Liver (tissue), 3 donors: ENCODE measurements at regions not wholly inside any gene's neighbourhood (a gene's known extent, or its start where the extent isn't known, plus 50 kb on each side); places are given as distances from the start of the nearest gene placed in this dataset.

ENCODE experiments used
- ATF3 ChIP-seq: IDR thresholded peaks from 2 replicates; pipeline ENCODE4 v1.6.1; 2016; ENCODE audit warnings: antibody characterized with exemption
- CTCF ChIP-seq: fragments of 150-350 bp; IDR thresholded peaks from 2 replicates; pipeline ENCODE4 v1.5.1; 2017; ENCODE audit warnings: improper control_type of control experiment, low read depth, low read length; ENCODE audit not compliant: missing input control
- EGR1 ChIP-seq, 2 donors: IDR thresholded peaks; 2 replicates each; pipeline ENCODE4 v1.6.1; 2016 to 2018; ENCODE audit warnings: antibody characterized with exemption in 2 of 2, low read depth in 2 of 2
- GABPA ChIP-seq, 2 donors: IDR thresholded peaks in 1 of 2; conservative IDR thresholded peaks in 1 of 2; 2 replicates each; pipeline ENCODE4 v1.6.1; 2016; ENCODE audit warnings: antibody characterized with exemption in 2 of 2, mild to moderate bottlenecking in 1 of 2, moderate library complexity in 1 of 2
- HNF4G ChIP-seq: IDR thresholded peaks from 2 replicates; pipeline ENCODE4 v1.6.1; 2016; ENCODE audit warnings: antibody characterized with exemption
- JUND ChIP-seq, 2 donors: IDR thresholded peaks; 2 replicates each; pipeline ENCODE4 v1.6.1; 2016; ENCODE audit warnings: antibody characterized with exemption in 2 of 2
- MAX ChIP-seq: IDR thresholded peaks from 2 replicates; pipeline ENCODE4 v1.6.1; 2016; ENCODE audit warnings: antibody characterized with exemption
- NR2F2 ChIP-seq: IDR thresholded peaks from 2 replicates; pipeline ENCODE4 v1.6.1; 2016; ENCODE audit warnings: antibody characterized with exemption
- RAD21 ChIP-seq, 2 donors: IDR thresholded peaks; 2 replicates each; pipeline ENCODE4 v1.6.1; 2016; ENCODE audit warnings: antibody characterized with exemption in 2 of 2, mild to moderate bottlenecking in 2 of 2
- REST ChIP-seq: IDR thresholded peaks from 2 replicates; pipeline ENCODE4 v1.6.1; 2016; ENCODE audit warnings: antibody characterized with exemption, mild to moderate bottlenecking
- SP1 ChIP-seq: IDR thresholded peaks from 2 replicates; pipeline ENCODE4 v1.6.1; 2018; ENCODE audit warnings: antibody characterized with exemption, mild to moderate bottlenecking
- TAF1 ChIP-seq: conservative IDR thresholded peaks from 2 replicates; pipeline ENCODE4 v1.6.1; 2016; ENCODE audit warnings: antibody characterized with exemption, mild to moderate bottlenecking
- YY1 ChIP-seq: IDR thresholded peaks from 2 replicates; pipeline ENCODE4 v1.6.1; 2016; ENCODE audit warnings: antibody characterized with exemption, mild to moderate bottlenecking
- ZBTB33 ChIP-seq: IDR thresholded peaks from 2 replicates; pipeline ENCODE4 v1.6.1; 2016; ENCODE audit warnings: antibody characterized with exemption
- donor health status: healthy.
- donor health status: healthy.

- TF ChIP-seq CTCF (no peak), ATF3 (no peak), ZBTB33 (no peak), REST (no peak), YY1 (no peak), TAF1 (no peak), GABPA (IDR thresholded peaks at IDR 0.05 in 1 of 2, conservative IDR thresholded peaks at IDR 0.05 in 1 of 2) (no peak), MAX (no peak), EGR1 (IDR thresholded peaks at IDR 0.05; ENCODE audit: low read depth in 2 of 2) (no peak), JUND (IDR thresholded peaks at IDR 0.05) (no peak), HNF4G (no peak), NR2F2 (no peak), RAD21 (IDR thresholded peaks at IDR 0.05) (no peak), SP1 (no peak)
These were observed 842.1 kb upstream of the ADGRB3 start for GRCh38 chr6:67792996-67793395.
